GM18517 (cell line): ENCODE measurements at regions not wholly inside any gene's neighbourhood (a gene's known extent, or its start where the extent isn't known, plus 50 kb on each side); places are given as distances from the start of the nearest gene placed in this dataset.
"Not testable (repeated sequence)": the region's sequence is repeated elsewhere in the genome, so short reads cannot be mapped to it uniquely, and the experiment has no call there.

Experiments used
- ATAC-seq: cut with Tn5 transposase; IDR thresholded peaks from one replicate; pipeline ENCODE4 v1.9.1; 2021; ENCODE audit warnings: mild to moderate bottlenecking, moderate library complexity; ENCODE audit not compliant: unreplicated experiment

DNA sequence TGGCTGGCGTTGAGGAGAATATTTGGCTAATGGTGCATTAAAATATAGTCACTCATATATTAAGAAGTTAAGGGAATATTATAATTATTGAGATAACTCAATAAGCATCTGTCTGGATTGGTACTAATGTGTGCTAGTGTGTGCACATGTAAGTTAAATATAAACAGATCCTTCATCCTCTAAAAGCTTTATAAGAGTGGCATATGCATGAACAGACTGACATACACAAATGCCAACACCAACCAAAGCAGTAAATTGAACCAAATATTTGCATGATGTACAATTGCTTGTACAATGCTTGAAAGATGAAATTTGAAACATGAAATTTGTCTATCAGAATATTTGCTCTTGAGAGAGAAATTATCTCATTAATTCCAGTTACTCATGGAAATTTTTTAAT is 344.9 kb downstream of the ADGRL2 start:
- ATAC-seq = no peak

DNA sequence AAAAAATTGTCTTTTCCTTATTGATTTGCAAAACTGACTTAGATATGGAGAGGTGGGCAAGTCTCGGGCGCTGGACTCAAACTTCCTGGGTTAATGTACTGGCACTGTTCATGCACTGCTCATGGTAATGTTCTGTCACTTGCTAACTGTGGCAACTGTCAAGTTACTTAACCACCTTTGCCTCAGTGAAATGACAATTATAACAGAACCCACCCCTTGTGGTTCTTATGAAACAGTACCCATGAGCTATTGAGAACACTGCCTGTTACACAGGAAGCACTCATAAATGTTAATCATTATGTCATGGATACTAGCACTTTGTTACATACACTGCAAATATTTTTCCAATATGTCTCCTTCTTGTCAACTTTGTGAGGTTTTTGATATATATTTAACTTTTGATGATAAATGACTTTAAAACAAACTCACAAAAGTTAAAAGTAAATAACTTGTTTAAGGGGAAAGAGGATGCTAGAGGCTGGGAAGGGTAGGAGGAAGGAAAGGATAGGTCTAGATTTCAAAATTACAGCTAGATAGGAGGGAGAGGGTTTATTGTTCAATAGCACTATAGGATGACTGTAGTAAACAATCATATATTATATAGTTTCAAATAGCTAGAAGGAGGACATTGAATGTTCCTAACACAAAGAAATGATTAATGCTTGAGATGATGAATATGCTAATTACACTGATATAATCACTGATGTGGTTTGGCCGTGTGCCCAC is 342.5 kb downstream of the ADGRL2 start:
- ATAC-seq = no peak

- ATAC-seq = no peak
Observed at GRCh38 chr1:82141390-82141789, 340.7 kb downstream of the ADGRL2 start.

DNA sequence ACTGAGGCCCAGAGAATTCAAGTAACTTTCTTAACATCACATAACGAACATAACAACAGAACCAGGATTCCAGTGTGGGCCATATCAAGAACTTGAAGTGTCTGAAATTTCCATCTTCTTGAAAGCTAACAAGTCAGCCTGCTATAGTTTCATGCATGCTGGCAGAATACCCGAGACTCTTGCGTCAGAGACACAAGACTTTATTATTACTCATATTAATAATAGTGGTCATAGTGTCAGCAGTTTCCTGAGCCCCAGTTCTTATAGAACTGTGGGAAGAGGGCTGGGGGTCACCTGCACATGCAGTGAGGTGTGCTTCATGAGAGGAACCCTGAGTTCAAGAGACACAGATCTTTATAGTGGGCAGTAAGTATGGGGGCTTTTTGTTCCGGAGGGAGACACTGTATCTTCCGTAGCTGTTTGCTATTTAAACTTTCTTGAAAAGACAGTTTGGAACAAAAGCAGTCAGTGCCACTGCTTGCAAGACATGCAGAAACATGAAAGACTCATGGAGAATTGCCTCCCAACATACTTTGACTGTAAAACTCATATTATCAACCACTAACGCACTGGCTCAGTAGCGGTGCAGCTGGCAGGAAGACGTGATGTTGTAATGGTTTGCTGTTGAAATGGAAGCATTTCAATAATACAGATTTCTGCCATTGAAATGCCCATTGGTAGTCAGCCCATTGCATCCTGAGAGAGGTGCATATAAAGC is 339.2 kb downstream of the ADGRL2 start:
- no peak for ATAC-seq

DNA sequence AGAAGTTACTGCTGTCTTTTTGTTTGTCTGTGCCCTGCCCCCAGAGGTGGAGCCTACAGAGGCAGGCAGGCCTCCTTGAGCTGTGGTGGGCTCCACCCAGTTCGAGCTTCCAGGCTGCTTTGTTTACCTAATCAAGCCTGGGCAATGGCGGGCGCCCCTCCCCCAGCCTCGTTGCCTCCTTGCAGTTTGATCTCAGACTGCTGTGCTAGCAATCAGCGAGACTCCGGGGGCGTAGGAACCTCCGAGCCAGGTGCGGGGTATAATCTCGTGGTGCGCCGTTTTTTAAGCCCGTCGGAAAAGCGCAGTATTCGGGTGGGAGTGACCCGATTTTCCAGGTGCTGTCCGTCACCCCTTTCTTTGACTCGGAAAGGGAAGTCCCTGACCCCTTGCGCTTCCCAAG is 335.6 kb downstream of the ADGRL2 start:
- ATAC-seq = not testable (repeated sequence)

- ATAC-seq = no peak
Observed at GRCh38 chr1:82125866-82126265, 325.1 kb downstream of the ADGRL2 start.

DNA sequence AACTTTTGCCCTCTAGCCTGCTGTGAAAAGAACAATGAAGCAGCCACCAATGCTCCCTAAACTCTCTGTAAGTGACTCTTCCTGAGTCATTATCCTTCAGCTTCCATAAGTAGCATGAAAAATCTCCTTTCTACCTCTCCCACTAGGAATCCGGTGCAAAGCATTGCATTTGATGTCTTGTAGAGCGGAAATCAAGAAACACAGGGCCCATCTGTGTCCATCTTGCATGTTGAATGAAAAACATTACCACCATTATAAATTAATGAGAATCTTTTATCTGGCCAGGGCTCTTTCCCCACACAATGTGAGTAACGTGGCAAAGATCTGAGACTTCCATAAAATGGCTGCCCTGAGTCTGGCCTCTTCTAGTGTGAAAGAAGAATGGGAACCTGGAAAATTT is 324.4 kb downstream of the ADGRL2 start:
- no peak for ATAC-seq

DNA sequence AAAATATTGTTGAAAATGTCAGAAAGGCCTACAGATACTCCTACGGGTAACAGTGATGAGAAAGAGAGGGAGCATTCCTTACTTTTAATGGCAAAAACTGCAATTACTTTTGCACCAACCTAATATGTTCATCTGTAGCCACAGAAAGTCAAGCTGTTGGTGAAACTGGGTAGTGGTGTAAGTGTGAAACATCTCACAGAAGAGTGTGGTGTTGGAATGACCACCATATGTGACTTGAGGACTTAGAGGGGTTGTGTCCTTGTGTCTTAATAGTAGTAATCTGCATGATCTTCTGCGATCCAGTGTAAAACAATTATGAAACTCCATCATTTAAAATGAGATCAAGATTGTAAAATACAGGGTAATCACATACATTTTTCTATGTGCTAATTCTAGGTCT is 320.7 kb downstream of the ADGRL2 start:
- ATAC-seq = no peak

GRCh38 chr1:82116105-82116504 is 315.4 kb downstream of the ADGRL2 start:
- ATAC-seq = no peak

DNA sequence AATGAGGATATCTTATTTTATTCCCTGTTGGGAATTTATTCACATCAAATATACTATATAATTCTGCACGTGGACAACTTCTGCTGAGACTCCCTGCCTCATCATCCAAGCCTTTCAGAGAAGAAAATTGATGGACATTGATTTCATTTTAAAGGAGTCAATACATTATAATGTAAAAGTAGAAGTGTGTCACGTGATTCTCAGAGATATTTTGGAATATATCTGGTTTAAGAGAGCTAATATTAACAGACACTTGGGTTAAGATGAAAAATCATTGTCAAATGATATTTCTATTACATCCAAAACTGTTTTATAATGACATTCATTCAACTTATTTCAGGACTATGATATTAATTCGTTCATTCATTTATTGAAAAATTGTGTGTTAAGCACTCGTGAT is 314.2 kb downstream of the ADGRL2 start:
- ATAC-seq = no peak

GRCh38 chr1:82110366-82111254 is 309.9 kb downstream of the ADGRL2 start:
- no peak for ATAC-seq

DNA sequence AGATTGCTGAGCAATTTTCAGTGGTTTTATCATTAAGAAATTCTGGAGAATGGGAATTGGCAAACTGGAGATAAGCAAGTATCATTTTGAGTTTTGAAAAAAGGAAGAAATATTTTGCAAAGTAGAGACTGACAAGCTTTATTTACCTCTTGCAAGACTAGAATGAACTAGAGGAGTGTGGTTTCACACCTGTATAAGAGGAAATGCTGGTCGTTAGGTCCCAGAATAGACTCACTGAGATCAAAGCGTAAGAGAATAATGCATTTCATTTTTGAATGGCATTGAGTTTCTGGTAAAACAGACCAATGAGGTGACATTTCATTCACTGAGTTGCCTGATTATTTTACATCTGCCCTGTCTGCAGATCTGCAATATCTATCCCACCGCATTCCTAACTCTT is 308.1 kb downstream of the ADGRL2 start:
- peak; percentile 78 for ATAC-seq

GRCh38 chr1:82106672-82107071 is 305.9 kb downstream of the ADGRL2 start:
- ATAC-seq = no peak

- ATAC-seq = no peak
Observed at GRCh38 chr1:82099170-82099569, 298.4 kb downstream of the ADGRL2 start.

DNA sequence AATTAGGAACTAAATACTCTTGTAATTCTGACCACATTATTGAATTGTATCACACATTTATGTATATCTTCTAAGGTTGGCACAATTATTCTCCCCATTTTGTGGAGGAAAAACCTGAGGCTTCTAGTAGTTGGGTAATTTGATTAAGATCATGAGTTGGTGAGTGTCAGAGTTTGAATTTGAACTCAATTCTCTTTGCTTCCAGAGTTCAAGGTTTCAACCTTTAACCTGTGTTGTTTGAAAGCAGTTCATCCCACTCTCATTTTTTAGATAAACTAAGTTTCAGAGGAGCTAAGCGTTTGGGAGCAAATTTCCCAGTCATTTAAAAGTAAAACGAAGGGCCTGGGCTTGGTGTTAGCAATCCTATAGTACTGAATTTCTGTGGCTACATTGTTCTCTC is 293.4 kb downstream of the ADGRL2 start:
- no peak for ATAC-seq

GRCh38 chr1:82091729-82092128 is 291.0 kb downstream of the ADGRL2 start:
- ATAC-seq = no peak

- ATAC-seq = no peak
Observed at GRCh38 chr1:82091265-82091664, 290.5 kb downstream of the ADGRL2 start.

DNA sequence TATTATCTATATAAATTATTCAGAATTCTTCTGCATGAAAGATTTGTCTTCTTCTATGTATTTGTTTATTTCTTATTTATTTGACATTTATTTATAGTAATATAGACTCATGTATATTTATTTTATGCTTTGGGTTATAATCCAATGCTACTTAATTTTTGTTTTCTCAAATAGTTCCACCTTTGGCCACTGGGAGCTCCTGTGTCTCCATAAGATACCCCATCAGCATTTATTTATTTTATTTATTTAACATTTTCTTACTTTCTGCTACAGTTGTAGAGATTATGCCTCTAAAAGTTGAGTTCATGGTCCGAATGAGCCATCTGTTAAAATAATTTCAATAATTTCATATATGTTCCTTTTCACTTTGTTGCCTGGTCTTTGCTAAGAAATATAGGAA is 289.4 kb downstream of the ADGRL2 start:
- ATAC-seq = no peak

DNA sequence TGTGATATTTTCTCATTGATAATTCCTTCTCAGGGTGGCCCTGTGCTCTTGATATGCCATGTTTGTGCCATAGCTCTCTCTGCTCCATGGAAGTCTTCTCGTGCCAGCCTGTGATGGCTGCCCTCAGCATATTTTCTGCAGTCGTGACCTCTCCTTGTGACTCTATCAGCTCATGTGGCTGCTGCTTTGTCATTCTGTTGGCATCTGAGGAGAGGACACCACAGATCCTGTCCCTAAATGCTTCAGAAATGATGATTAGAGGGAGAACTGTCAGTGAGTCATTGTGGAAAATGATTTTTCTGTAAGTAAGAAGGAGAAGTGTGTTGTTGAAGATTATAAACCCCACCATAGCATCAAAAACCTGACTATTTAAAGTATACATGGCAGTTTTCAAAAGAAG is 286.0 kb downstream of the ADGRL2 start:
- no peak for ATAC-seq

DNA sequence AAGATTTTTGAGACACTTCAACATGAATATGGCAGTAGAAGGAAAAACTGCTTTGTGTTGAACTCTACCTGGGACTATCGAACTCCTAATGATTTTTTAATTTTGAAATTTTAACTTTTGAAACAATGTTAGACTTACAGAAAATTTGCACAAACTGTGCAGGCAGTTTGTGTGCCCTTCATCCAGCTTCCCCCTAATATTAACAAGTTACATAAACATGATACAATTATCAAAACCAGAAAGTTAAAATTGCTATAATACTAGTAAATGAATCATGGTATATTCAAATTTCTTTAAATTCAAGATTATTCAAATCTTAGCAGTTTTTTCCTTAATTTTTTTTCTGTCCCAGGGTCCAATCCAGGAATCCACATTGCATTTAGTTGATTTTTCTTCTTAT is 278.9 kb downstream of the ADGRL2 start:
- ATAC-seq = no peak

- no peak for ATAC-seq
Observed at GRCh38 chr1:82073659-82074058, 272.9 kb downstream of the ADGRL2 start.

- no peak for ATAC-seq
Observed at GRCh38 chr1:82073071-82073470, 272.3 kb downstream of the ADGRL2 start.
